AG08395 (cell line): ENCODE measurements at regions not wholly inside any gene's neighbourhood (a gene's known extent, or its start where the extent isn't known, plus 50 kb on each side); places are given as distances from the start of the nearest gene placed in this dataset.
A peak's percentile ranks its signal among the peaks of the same experiment; 100 is the strongest.

Experiments used
- DNase-seq: peaks from one replicate; pipeline ENCODE4 v3.0.0; 2012; ENCODE audit warnings: mixed read lengths, low spot score

DNA sequence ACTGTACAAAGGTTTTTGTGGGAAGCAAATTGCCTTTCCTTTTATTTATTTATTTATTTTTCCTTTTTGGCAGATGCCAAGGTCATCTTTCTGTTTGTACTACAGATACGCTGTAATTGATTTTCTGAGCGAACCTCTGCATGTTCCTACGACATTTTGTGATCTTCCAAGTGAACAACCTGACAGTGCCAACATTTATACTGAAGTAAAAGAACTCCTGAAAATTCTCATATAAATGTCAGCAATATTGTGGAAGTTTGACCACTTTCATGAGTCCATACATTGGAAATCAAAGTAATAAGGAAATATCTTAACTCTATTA lies 86.8 kb upstream of the EEPD1 start:
- no peak for DNase-seq

DNA sequence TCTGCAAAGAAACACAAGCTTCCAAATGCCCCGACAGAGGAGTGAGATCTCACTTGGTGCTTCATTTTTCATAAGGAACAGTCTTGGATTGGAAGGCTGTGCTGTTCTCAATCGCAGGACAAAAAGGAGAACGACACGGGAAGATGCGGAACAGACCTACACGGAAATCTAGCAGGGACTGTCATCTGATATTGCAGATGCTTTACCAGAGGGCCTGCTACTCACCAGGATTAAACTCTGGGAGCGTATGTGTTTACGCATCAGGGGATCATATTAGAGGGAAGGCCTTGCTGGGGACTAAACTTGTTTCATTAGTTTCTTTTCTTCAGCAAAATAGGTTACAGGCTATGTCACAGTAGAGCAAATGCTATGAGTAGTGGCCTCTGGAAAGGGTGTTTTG lies 82.8 kb upstream of the EEPD1 start:
- no peak for DNase-seq

DNA sequence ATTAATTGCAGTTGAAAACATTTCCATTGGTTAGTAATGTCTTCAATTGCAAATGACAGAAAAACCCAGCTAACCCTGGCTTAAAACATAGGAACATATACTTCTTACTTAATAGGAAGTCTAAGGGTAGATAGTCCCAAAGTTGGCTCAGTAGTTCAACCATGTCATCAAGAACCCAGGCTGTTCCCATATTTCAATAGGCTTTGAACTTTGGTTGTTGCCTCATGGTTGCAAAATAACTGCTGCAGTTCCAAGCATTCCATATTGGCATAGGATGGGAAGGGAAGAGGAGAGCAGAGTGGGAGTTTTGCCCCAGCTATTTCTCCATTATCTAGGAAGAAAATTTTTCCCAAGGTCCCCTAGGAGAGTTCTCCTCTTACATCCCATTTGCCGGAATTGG lies 81.4 kb upstream of the EEPD1 start:
- DNase-seq, result no peak

DNA sequence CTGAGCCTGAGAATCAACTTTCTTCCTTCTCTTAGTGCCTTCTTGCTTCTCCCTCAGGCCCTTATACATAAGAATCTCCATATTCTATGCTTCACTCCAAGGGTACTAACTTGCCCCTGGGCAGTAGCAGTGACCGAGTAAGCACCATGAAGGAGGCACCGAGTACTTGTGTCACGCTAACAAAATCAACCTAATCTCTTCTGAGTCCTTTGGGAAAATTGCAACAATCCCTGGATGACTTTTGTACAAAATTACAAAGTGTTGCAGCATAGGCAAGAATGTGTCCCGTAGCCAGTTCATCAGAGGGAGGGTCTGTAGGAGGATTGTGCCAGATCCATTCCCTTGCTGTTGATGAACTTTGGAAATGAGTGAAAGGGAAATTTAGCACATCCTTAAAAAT lies 80.4 kb upstream of the EEPD1 start:
- no peak for DNase-seq

DNA sequence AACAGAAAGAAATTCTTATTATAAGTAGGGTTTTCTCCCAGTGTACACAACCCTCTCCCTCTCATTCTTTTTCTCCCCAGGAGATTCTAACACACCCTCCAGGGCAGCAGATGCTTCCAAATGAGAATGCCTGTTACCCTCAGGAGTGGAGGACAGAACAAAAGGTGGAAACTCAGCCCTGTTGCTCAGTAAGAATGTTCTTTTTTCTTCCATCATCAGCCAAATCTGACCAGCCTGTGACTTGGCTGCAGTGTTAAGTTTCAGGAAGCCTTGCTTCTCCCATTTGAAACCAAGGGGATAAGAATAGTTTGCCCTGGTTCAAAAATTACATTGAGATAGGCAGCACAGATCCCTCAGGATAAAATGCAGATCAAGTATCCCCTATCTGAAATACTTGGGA lies 77.5 kb upstream of the EEPD1 start:
- no peak for DNase-seq

DNA sequence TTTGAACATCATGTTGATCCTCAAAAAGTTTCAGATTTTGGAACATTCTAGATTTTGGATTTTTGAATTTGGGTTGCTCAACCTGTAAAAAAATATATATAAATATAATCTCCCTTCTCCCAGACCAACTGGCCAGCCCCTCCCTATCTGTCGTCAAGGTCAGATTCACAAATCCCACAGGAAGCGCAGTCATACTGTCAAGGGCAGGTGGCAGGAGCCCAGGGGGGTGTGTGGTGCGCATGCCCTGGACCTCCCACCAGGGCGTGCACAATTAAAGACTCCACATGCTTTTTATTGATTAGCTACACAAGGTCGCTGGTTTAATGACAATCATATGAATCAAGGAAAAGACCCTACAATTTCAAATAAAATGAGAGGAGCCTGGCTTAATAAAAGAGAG lies 77.0 kb upstream of the EEPD1 start:
- DNase-seq, result no peak

DNA sequence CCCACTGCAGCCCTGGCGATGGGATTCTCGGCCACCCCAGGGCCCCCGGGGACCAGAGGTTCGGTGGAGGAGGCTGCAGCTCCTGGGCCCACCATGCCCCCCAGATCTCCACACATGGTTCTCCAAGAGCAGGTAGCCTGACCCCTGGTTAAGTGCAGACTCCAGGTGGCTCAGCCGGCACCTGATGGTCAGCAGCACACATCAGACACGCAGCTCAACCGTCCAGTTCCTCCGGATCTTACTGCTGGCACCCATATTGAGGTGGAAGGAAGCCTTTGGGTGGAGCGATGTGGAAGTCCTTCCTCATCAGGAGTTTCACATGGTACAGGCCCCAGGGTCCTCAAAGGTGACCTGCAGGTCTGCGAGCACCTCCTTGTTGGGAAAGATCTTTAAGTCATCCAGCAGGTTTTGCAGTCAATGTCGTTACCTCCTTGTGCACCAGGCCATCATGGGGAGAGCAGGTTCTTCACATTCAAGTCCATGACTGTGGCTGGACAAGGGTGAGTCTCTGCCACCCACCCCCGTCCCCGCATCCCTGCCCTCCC lies 74.2 kb upstream of the EEPD1 start:
- DNase-seq, result no peak

DNA sequence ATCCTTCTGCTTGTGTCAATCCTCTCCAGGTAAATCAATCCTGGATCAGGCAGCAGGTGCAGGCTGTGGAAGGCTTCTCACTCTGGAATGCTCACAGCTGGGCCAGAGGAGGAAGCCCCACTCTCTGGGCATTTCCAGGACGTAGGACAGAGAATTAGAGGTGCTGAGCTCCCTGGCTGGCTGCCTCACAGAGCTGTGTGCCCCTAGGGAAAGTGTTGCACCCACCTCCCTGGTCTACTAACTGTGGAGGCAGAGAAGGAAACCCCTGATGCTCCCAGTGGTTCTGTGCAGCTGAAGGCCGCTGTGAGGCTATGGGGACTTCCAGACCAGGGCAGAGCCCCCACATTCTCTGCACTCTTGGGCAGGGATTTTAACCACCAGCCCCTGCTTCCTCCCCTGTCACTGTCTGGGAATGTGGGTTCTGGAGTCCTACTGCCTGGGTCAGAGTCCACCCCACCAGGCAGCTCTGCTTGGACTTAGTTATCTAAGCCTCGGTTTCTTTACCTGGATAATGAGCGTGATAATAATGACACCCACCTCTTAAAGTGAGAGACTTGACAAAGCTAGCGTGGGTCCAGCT lies 73.5 kb upstream of the EEPD1 start:
- peak; percentile 5 for DNase-seq

DNA sequence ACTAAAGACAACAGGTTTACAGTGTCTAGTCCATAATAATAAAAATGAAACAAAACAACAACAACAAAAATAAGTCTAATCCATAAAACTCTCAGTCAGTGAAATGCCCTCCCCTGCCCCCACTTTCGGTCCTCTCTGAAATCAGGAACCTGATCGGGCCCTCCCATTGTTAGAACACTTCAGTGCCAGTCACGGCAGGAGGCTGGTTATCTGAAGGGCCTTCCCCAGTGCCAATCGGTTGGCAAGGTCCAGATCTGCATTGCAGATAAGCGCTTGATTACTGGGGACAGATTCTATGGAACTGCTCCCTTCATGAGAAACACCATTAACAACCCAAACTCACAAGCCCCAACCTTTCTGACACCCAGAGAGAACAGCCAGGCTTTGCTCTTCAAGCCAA lies 72.2 kb upstream of the EEPD1 start:
- no peak for DNase-seq

DNA sequence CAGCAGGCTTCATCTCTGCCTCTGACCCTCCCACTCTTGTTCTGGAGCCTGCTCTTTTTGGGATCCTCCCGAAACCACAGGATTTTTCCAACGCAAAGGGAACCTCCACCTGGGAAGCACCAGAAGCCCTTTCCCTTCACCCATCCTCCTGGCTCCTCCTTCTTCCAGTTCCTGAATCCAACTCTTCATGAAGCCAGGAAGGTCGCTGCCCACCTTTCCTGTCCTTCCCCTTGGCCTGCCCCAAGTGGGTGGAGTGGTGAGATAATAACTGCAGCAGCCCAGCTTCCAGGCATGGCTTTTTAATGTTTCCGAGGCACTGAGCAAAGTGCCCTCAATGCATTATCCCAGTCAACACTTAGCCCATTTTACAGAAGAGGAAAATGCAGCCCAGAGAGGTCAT lies 70.8 kb upstream of the EEPD1 start:
- no peak for DNase-seq

DNA sequence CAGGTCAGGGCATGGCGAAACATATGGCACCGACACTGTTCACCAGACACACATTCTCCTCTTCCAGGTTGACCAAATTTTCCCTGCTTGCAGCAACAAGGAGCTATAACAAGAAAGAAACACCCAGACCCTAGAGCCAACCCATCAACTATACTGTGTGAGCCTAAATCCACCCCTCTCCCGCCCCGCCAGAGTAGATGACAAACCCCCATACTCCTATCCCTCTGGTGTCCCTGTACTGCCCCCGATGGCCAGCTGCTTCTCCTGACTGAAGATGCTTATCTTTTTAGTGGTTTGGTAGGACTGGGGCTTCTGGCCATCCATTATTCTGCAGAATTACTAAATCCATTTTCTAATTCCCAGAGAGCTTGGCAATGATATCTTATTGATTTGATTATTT lies 70.1 kb upstream of the EEPD1 start:
- DNase-seq, result no peak

DNA sequence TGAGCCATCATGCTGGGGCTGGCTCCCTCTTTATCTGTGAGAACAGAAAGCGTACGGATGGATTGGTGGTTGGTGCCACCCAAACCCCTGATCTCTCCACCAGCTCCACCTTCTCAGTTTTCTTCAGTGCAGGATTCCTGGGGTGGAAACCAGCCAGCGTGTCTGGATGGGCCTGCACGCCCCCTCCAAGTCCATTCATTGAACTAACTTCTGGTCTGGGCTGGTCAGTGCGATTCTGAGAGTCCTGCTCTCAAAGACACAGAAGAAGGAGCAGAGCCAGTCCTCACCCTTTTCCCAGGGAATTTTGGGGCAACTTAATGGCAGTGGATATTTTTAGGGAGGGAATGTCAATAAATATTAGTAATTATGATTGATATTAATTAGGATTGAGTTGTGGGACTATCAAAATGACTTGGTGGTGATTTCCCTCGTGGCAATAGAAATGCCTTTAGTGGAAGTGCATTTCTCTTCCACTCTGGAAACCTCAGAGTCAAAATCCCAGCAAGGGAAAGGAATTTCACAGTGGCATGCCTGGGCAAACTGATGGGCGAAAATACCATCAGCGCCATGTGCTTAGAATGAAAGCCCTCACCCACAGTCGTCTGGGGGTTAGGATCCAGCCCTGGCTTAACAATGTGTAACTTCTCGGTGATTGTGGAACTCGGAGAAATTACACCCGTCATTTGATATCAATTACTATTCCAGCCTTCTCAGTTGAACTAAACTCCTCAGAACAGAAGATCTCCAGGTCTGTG lies 69.3 kb upstream of the EEPD1 start:
- DNase-seq, result no peak

DNA sequence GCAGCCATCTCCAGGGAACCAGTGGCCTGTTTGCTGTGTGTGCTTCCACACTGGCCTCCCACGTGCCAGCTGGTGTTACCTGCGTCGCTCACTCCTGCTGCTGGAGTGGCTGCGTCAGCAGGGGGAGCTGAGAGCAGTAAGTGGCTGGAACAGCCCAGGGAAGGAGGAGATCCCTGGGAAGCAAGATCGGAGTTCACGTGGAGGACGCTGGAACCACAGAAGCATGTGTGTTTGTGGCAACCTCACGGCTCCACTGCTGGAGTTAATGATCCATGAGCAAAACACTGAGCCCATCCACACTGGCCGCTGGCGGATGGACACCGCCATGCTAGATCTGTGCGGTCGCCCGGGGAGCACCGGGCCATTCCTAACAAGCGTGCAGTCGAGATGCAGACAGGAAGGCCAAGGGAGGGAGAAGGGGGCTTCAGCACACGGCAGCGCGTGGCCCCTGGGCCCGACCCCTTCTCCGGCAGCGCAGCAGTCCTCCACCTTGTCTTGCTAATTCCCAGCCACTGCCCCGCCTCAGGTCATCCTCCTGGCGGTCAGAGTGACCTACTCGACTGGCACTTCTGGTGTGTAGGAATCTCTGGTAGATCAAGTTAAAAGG lies 68.5 kb upstream of the EEPD1 start:
- DNase-seq, result peak; percentile 11

DNA sequence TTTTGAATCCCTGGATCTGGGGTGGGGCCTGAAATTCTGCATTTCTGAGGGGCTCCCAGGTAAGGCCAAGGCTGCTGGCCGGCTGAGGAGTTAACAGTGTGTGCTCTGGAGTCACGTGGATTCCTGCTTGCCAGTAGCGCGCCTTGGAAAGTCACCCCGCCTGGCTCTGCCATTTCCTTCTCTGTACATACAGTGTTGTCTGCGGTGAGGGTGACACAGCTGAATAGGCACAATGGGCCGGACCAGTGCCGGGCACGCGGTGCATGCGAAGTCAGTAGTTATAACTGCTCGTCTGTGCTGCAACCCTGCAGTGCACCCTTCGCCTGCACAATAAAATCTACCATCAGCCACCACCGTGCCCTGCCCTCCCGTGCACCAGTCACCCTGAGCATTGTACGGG lies 68.0 kb upstream of the EEPD1 start:
- no peak for DNase-seq

DNA sequence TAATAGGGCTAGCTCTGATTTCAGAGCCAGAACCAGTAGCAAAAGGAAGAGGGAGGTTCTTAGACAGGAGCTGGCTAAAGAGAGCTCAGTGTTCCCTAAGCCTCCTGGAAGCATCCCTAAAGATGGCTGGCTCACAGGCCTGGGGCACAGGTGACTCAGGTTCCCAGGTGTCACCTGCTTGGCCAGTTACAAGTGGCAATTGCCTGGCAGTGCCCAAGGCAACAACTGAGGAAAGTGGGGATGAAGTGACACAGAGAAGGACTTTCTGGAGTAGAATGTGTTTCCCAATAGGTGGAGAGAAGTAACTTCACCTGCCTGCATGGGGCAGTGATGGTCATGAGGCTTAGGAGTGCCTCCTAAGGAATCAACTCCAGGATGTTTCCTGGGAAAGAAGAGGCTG lies 66.5 kb upstream of the EEPD1 start:
- no peak for DNase-seq

DNA sequence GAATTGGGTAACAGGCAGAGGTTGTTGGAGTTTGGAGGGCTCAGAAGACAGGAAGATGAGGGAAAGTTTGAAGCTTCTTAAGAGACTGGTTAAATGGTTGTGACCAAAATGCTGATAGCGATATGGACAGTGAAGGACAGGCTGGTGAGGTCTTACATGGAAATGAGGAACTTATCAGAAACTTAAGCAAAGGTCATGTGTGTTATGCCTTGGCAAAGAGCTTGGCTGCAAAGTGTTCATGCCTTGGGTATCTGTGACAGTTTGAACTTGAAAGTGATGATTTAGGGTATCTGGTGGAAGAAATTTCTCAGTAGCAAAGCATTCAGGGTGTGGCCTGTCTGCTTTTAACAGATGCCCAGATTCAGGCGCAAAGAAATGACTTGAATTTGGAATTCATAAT lies 64.5 kb upstream of the EEPD1 start:
- no peak for DNase-seq

DNA sequence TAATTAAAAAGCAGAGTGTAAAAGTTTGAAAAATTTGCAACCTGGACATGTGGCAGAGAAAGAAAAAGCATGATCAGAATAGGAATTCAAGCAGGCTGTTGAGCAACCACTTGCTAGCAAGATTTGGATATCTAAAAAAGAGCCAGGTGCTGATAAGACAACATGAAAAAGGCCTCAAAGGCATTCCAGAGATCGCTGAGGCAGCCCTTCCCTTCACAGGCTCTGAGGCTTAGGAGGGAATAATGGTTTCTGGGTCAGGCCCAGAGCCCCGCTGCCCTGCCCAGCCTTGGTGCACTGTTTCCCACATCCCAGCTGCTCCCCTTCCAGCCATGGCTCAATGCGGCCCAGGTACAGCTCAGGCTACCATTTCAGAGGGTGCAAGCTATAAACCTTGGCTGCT lies 64.1 kb upstream of the EEPD1 start:
- no peak for DNase-seq

DNA sequence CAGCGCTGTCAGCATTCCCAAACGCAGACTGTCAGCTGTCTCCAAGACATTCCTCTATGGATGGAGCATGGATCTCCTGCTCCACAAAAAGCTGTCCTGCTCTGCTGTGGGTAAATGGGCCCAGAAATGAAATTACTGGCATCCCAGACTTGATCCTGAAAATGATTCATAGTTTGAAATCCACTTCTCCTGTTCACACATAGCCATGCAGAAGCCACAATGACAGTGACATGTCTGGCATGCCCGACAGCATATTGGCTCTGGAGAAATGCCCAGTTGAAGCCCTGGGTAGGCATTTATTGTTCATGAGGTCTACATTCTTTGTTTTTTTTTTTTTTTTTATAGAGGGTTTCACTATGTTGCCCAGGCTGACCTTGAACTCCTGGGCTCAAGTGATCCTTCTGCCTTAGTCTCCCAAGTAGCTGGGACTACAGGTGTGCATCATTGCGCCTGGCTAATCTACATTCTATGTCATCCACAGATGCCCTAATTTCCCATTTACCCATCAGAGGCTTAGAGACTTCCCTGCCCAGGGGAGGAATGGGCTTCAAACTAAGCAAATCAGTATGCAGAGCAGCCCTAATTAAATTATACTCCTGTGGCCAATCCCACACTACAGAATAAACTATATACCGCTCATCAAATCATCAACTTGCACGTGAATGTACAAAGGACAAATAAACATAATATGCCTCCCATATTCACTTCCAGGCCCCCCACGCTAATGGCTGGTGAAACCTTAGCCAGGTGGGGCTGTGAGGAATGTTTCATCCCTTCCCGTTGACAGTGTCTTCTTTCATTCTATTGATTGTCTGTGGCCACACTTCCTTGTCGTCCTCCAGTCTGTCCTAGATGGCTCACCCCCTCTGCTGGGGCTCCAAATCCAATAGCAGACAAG lies 61.8 kb upstream of the EEPD1 start:
- DNase-seq, result peak; percentile 4

DNA sequence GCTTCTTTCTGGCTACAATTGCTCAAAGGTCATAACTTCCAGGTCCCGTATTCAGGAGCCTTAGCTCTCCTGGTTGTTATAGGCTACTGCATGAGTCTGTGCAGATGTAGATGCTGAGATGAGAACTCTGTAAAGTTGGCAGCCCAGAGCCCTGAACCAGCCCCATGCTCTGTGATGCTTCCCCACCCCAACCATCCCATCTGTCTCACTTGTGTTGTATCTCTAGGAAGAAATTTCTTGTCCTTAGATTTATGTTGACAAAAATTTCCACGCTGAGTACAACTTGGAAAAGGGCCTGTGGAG lies 61.2 kb upstream of the EEPD1 start:
- no peak for DNase-seq

DNA sequence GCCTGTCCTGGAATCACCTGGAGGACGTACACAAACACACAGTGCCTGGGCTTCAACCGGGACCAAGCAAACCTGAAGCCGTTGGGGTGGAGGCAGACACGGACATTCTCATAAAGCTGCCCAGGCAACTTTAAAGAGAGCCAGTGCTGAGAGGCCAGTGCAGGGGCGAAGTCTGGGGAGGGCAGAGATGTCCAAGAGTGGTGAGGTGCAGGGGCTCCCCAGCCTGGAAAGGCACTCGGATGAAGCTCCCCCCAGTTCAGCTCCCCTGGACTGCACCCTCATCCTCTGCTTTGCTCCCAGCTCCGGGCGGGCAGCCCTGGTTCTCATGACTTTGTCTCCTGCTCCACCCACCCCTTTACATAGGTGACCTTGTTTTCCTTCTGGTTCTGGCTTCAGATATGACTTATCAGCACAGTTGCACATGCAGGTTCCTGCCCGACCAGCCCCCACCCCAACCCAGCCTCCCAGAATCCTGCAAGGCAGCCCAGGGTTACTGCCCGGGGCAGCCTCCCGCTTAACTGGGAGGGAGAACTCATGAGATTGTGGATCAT lies 60.8 kb upstream of the EEPD1 start:
- no peak for DNase-seq

DNA sequence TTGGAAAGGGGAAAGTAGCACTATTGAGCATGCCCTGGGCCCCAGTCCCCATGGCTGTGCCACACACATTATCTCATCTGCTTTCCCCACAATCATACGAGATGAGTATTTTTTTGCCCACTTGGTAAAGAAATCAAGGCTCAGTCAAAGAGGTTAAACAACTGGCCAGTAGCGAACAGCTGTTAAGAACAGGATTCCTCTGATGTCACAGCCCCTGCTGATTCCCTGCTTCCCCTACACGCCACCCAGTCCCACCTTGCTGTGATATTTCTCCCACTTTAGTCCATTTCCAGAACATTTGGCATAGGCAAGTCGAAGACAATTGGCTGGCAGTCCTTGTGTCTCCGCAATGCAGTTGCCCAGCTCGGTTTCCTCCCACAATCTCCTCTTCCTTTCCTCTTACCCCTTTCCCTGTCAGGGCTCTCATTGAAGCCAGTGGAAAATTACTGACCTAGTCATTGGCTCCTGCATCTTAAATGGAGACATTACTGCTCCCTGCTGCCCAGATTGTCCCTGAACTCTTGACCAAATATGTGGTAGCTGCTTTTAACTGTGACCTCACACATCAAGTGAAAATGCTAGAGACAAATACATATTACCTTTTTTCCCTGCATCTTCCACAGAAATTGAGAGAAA lies 56.5 kb upstream of the EEPD1 start:
- DNase-seq, result no peak

DNA sequence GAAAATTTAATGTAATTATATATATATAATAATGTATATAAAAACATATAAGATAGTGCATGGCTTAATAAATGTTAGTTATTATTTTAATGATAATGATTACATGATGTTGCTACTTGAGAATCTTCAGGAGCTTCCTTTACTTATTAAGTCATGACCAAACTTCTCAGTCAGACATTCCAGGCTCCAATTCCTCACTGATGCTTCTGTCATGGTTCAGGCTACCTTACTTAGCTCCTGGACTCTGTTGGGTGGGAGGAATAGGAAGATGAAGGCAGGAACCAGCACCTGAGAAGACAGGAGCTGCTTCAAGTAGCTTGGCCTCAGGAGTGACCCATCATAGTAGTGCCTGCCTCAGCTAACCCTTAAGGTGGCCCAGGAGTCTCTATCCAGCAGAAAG lies 55.0 kb upstream of the EEPD1 start:
- no peak for DNase-seq
